ENCODE measurements at regions not wholly inside any gene's neighbourhood (a gene's known extent, or its start where the extent isn't known, plus 50 kb on each side); places are given as distances from the start of the nearest gene placed in this dataset.

GRCh38 chr2:18763338-18763737 is 174.0 kb upstream of the NT5C1B start:
- DNase-seq: no peak

GRCh38 chr2:18762667-18763066 is 173.3 kb upstream of the NT5C1B start:
- DNase-seq: no peak

GRCh38 chr2:18754286-18754685 is 164.9 kb upstream of the NT5C1B start:
- no peak for DNase-seq

- no peak for DNase-seq
These were observed 164.4 kb upstream of the NT5C1B start for GRCh38 chr2:18753722-18754121.

- peak; percentile 21 for DNase-seq
These were observed 163.5 kb upstream of the NT5C1B start for GRCh38 chr2:18752667-18753422.

GRCh38 chr2:18752022-18752493 is 162.7 kb upstream of the NT5C1B start:
- DNase-seq: no peak

- peak; percentile 23 for DNase-seq
These were observed 161.5 kb upstream of the NT5C1B start for GRCh38 chr2:18750672-18751554.

- peak; percentile 70 for DNase-seq
These were observed 160.7 kb upstream of the NT5C1B start for GRCh38 chr2:18749912-18750526.

- no peak for DNase-seq
These were observed 156.3 kb upstream of the NT5C1B start for GRCh38 chr2:18745431-18746272.

- DNase-seq: no peak
These were observed 152.7 kb upstream of the NT5C1B start for GRCh38 chr2:18741895-18742732.

- no peak for DNase-seq
These were observed 151.8 kb upstream of the NT5C1B start for GRCh38 chr2:18741191-18741590.

GRCh38 chr2:18740474-18740881 is 151.1 kb upstream of the NT5C1B start:
- DNase-seq: peak; percentile 61

GRCh38 chr2:18731666-18732065 is 142.3 kb upstream of the NT5C1B start:
- no peak for DNase-seq

- DNase-seq: no peak
These were observed 135.2 kb upstream of the NT5C1B start for GRCh38 chr2:18724371-18725145.

GRCh38 chr2:18723219-18723618 is 133.8 kb upstream of the NT5C1B start:
- DNase-seq: no peak

GRCh38 chr2:18722101-18722500 is 132.7 kb upstream of the NT5C1B start:
- no peak for DNase-seq

- no peak for DNase-seq
These were observed 131.9 kb upstream of the NT5C1B start for GRCh38 chr2:18721038-18721922.

GRCh38 chr2:18719978-18720775 is 130.8 kb upstream of the NT5C1B start:
- peak; percentile 85 for DNase-seq

All from fibroblast of skin of scalp (primary cell).